ENCODE measurements at regions not wholly inside any gene's neighbourhood (a gene's known extent, or its start where the extent isn't known, plus 50 kb on each side); places are given as distances from the start of the nearest gene placed in this dataset.

DNA sequence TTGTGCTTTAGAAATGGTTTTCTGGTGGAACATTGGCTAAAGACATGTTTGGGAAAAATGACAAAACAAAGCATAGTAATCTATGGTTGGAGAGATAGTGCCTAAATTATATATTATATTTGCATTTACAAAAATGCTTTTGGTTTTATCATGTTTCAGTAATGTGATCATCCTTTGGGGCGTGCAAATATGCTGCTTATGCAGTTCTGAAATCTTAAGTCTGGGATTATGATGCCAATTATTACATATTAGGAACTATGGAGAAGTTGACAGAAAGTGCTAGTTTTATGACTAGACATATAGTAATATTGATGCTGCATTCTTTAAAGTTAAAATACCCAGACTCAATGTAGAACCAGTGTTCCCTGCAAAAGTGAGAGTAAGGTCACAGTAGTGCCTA, 655.0 kb downstream of the METTL15 start:
- TF ChIP-seq EZH2 (IDR thresholded peaks at IDR 0.05; ENCODE audit: insufficient read depth, poor library complexity, severe bottlenecking) (no peak), EZH2phosphoT487 (IDR thresholded peaks at IDR 0.05; ENCODE audit: insufficient read depth, low read depth) (no peak)
